GM12873 (cell line): ENCODE measurements at regions not wholly inside any gene's neighbourhood (a gene's known extent, or its start where the extent isn't known, plus 50 kb on each side); places are given as distances from the start of the nearest gene placed in this dataset.

Experiments
- CTCF ChIP-seq: IDR thresholded peaks from 2 replicates; pipeline ENCODE4 v1.5.1; 2012; ENCODE audit warnings: low read depth, mild to moderate bottlenecking, moderate library complexity, low read length, control low read depth; ENCODE audit not compliant: insufficient read depth; ENCODE audit errors: missing control alignments

- no peak for TF ChIP-seq CTCF
These were observed 289.8 kb upstream of the SEMA6D start for GRCh38 chr15:47427463-47427862.

- no peak for TF ChIP-seq CTCF
These were observed 287.9 kb upstream of the SEMA6D start for GRCh38 chr15:47429376-47429775.

GRCh38 chr15:47431501-47431900 is 285.8 kb upstream of the SEMA6D start:
- no peak for TF ChIP-seq CTCF

GRCh38 chr15:47432826-47433225 is 284.5 kb upstream of the SEMA6D start:
- no peak for TF ChIP-seq CTCF

GRCh38 chr15:47434596-47434995 is 282.7 kb upstream of the SEMA6D start:
- TF ChIP-seq CTCF: no peak

GRCh38 chr15:47437491-47437890 is 279.8 kb upstream of the SEMA6D start:
- TF ChIP-seq CTCF: no peak

- TF ChIP-seq CTCF: no peak
These were observed 277.9 kb upstream of the SEMA6D start for GRCh38 chr15:47439146-47440111.
